HEK293T (cell line): ENCODE measurements at regions not wholly inside any gene's neighbourhood (a gene's known extent, or its start where the extent isn't known, plus 50 kb on each side); places are given as distances from the start of the nearest gene placed in this dataset.

ENCODE experiments used
- ARNT ChIP-seq: fragments of 450-650 bp; IDR thresholded peaks from 2 replicates; pipeline ENCODE4 v1.6.1; 2017; ENCODE audit warnings: mild to moderate bottlenecking
- FOXK2 ChIP-seq: fragments of 450-650 bp; IDR thresholded peaks from 2 replicates; pipeline ENCODE4 v1.6.1; 2016; ENCODE audit warnings: mild to moderate bottlenecking
- FOXM1 ChIP-seq: fragments of 450-650 bp; IDR thresholded peaks from 2 replicates; pipeline ENCODE4 v1.6.1; 2017; ENCODE audit warnings: mild to moderate bottlenecking, borderline replicate concordance

DNA sequence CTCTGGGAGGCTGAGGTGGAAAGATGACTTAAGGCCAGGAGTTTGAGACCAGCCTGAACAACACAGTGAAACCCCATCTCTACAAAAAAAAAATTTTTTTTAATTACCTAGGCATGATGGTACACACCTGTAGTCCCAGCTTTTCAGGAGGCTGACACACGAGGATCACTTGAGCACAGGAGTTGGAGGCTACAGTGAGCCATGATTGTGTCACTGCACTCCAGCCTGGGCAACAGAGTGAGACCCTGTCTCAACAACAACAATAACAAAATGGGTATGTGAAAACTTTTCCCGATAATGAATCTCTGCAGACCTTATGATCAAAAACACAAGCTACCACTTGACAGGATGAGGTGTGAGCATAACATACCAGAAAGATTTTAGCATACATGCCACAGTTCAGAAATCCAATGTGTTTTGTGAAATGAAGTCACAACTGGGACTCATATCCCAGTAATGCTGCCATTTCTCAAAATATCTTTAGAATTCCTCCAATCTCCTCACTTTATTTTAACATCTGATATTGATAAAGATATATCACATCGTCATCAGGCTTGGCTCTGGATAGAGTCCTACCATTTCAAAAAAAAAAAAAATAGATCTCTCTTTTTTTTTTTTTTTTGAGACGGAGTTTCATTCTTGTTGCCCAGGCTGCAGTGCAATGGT is 74.0 kb upstream of the PELI1 start:
- no peak for TF ChIP-seq ARNT
- TF ChIP-seq FOXK2 = no peak
- no peak for TF ChIP-seq FOXM1
